HG03103 (cell line): ENCODE measurements at regions not wholly inside any gene's neighbourhood (a gene's known extent, or its start where the extent isn't known, plus 50 kb on each side); places are given as distances from the start of the nearest gene placed in this dataset.
"Not testable (repeated sequence)": the region's sequence is repeated elsewhere in the genome, so short reads cannot be mapped to it uniquely, and the experiment has no call there.

ENCODE experiments used
- ATAC-seq: cut with Tn5 transposase; IDR thresholded peaks from one replicate; pipeline ENCODE4 v1.9.1; 2021; ENCODE audit warnings: low read depth; ENCODE audit not compliant: unreplicated experiment

DNA sequence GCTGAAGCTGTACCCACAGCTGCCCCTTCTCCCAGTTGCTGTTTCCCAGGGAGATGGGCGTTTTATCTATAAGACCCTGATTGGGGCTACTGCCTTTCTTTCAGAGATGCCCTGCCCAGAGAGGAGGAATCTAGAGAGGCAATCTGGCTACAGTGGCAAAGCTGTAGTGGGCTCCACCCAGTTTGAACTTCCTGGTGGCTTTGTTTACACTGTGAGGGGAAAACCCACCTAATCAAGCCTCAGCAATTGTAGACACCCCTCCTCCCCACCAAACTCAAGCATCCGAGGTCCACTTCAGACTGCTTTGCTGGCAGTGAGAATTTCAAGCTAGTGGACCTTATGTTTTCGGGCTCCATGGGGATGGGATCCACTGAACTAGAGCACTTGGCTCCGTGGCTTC lies 240.4 kb upstream of the AFF2 start:
- ATAC-seq, result no peak

- ATAC-seq, result no peak
Observed at GRCh38 chrX:148265829-148266228, 234.6 kb upstream of the AFF2 start.

GRCh38 chrX:148268673-148269072 lies 231.7 kb upstream of the AFF2 start:
- no peak for ATAC-seq

DNA sequence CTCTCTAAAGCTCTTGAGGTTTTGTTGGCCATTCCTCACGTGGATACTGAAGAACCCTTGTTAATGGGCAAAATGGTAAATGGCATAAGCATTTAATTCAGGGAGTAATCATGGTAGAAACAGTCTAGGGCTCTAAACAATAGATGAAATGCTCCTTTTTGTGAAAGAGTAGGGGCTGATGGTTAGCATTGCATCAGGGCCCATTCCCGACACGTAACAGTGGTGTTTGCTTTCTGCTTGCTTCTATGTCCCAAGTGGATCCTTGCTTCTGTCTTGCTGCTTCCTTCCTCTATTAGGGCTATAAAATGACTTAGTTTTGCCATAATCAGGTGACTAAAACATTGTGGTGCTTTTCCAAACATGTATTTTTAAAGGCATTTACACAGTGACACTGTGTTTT lies 230.9 kb upstream of the AFF2 start:
- no peak for ATAC-seq

DNA sequence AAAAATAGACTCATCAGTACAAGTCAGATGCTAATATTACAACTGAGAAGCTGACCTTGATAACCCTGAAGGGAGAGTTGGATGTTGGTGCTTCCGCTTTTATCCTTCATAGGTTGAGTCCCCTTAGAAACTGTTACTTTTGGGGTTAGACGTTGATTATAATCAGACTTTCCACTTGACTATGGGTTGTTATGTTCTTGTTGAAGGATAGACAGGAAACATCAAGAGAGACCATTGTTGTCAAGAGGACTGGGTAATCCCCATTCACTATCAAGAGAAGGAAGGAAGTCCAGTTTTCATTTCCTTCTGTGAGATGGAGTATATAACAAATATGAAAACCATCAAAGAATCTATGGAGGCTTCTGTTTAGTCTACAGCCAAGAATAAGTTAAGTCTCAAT lies 229.9 kb upstream of the AFF2 start:
- ATAC-seq, result no peak

- ATAC-seq, result no peak
Observed at GRCh38 chrX:148271263-148271662, 229.2 kb upstream of the AFF2 start.

- ATAC-seq, result no peak
Observed at GRCh38 chrX:148281920-148282319, 218.5 kb upstream of the AFF2 start.

DNA sequence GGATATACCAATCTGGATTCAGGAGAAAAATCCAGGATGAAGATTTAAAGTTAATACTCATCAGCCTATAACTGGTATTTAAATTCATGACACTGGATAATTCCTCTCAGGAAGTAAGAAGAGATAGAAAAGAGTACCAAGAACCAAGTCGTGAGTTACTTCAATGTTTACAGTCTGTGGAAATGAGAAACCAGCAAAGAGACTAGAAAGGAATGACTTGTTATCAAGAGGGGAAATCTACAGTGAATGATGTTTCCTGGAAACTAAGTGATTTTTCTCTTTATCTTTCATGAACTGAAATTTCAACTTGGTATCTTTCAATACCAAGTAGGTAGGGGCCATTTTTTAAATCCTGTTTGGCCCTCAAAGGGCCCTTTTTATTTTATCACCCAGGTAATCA lies 217.9 kb upstream of the AFF2 start:
- ATAC-seq, result no peak

GRCh38 chrX:148284056-148284455 lies 216.4 kb upstream of the AFF2 start:
- no peak for ATAC-seq

GRCh38 chrX:148284821-148285220 lies 215.6 kb upstream of the AFF2 start:
- no peak for ATAC-seq

- no peak for ATAC-seq
Observed at GRCh38 chrX:148288451-148288850, 212.0 kb upstream of the AFF2 start.

DNA sequence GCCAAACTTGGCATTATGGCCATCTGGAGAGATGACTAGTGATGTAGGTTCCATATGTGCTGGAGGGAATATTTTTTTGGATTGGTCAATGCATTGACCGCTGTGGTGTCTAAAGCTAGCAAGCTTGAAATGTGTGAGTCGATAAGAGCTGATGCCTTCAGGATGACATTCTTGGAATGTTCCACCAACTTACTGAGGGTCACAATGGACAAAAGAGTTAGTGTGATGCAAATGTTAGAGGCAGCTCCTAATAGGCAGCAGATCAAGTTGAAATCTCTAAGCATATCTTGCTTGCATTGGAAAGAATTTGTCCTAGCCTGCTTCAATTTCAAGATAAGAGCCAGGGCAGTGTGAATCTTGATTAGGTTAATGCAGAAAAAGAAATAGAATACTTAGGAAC lies 210.4 kb upstream of the AFF2 start:
- ATAC-seq, result no peak

- ATAC-seq, result no peak
Observed at GRCh38 chrX:148290931-148291330, 209.5 kb upstream of the AFF2 start.

DNA sequence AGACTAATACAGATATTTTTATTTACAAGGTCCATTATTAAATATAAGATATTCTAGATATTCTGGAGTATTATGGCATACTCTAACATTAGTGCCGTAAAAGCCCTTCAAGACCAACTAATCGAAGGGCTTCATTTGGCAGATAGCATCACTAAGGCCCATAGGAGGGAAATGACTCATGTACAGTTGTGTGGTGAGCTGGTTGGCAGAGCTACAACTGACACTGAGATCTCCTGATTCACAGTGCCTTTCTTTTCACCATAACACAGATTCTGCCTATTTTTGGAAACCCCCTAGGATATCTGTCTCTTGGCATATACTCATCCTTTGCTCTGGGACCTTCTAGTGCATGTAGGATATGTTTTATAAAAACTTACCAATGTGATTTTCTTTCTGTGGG lies 201.7 kb upstream of the AFF2 start:
- ATAC-seq, result no peak

- ATAC-seq, result not testable (repeated sequence)
Observed at GRCh38 chrX:148305214-148305613, 195.2 kb upstream of the AFF2 start.

- no peak for ATAC-seq
Observed at GRCh38 chrX:148309413-148309812, 191.0 kb upstream of the AFF2 start.

GRCh38 chrX:148310426-148311165 lies 189.8 kb upstream of the AFF2 start:
- ATAC-seq, result peak; percentile 92

DNA sequence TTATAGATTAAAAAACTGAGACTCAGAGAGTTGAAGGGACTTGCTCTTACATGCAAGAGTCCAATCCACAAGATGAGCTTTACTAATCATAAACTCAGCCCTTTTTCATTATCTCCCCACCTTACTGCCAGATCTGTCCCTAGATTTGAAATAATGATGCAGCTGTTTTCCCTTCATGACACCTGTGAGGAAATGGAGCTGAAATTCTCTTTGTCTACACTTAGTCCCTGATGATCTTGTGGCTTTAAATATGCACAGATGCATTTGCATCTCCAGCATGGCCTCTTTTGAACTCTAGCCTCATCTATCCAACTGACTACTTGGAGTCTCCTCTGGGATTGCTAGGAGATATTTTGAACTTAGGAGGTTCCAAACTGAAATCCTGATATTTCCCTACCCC lies 188.9 kb upstream of the AFF2 start:
- no peak for ATAC-seq

- no peak for ATAC-seq
Observed at GRCh38 chrX:148314876-148315275, 185.5 kb upstream of the AFF2 start.

DNA sequence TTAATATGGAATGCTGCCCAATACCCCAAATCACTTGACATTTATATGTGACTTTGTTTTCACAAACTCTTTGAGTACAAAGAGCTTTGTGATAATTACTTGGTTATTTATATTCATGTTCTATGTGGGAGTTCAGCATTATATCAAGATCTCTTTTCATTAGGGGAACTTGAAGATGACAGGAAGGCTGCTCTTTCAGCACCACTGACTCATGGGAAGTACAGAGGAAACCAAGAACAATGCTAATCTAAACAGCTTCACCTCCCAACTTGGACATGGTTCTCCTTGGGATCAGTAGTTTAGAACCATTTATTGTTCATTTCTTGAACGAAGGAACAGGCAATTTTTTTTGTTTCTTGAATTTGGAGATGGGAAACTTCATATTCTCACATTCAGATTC lies 184.0 kb upstream of the AFF2 start:
- no peak for ATAC-seq

GRCh38 chrX:148322906-148323305 lies 177.5 kb upstream of the AFF2 start:
- no peak for ATAC-seq

- no peak for ATAC-seq
Observed at GRCh38 chrX:148333989-148334388, 166.4 kb upstream of the AFF2 start.

GRCh38 chrX:148337873-148338272 lies 162.5 kb upstream of the AFF2 start:
- ATAC-seq, result no peak
